Hepatic stellate cell (primary cell): ENCODE measurements at regions not wholly inside any gene's neighbourhood (a gene's known extent, or its start where the extent isn't known, plus 50 kb on each side); places are given as distances from the start of the nearest gene placed in this dataset.
"Not testable (repeated sequence)": the region's sequence is repeated elsewhere in the genome, so short reads cannot be mapped to it uniquely, and the experiment has no call there.

Experiments used
- DNase-seq: peaks from one replicate; pipeline ENCODE4 v3.0.0; 2011; ENCODE audit warnings: low spot score

DNA sequence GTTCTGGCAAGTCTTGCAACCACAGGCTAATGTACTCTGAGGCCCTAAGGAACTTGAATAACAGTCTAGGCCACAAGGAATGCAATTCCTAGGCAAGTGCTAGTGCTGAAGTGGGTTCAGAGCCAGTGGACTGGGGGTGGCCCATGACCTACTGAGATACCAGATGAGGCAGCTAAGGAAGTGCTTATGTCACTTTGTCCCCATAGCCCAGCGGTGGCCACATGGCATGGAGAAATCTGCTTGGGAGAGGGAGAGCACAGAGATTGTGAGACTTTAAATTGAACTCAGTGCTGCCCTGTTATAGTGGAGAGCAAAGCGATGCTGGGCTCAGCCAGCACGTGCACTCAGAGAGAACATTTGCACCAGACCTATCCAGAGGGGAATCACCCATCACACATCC lies 629.5 kb downstream of the JRKL start:
- no peak for DNase-seq

- no peak for DNase-seq
Measured at GRCh38 chr11:97019754-97020153, 629.9 kb downstream of the JRKL start.

DNA sequence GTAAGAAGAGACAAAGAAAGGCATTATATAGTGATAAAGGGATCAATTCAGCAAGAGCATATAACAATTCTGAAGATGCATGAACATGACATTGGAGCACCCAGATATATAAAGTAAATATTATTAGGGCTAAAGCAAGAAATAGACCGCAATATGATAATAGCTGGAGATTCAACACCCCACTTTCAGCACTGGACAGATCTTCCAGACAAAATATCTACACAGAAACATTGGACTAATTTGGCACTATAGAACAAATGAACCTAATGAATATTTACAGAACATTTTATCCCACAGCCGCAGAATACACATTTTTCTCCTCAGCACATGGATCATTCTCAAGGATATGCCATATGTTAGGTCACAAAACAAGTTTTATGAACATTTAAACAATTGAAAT lies 633.1 kb downstream of the JRKL start:
- no peak for DNase-seq

- DNase-seq = no peak
Measured at GRCh38 chr11:97028836-97029406, 639.1 kb downstream of the JRKL start.

GRCh38 chr11:97033178-97033577 lies 643.4 kb downstream of the JRKL start:
- no peak for DNase-seq

GRCh38 chr11:97048481-97048880 lies 658.7 kb downstream of the JRKL start:
- no peak for DNase-seq

- no peak for DNase-seq
Measured at GRCh38 chr11:97060184-97060583, 670.4 kb downstream of the JRKL start.

DNA sequence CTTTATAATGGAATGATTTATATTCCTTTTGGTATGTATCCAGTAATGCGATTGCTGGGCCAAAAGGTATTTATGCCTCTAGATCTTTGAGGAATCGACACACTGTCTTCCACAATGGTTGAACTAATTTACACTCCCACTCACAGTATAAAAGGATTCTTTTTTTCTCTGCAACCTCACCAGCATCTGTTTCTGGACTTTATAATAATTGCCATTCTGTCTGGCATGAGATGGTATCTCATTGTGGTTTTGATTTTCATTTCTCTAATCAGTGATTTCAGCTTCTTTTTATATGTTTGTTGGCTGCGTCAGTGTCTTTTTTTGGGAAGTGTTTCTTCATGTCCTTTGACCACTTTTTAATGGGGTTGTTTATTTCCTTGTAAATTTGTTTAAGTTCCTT lies 679.3 kb downstream of the JRKL start:
- DNase-seq = no peak

- no peak for DNase-seq
Measured at GRCh38 chr11:97072420-97072819, 682.6 kb downstream of the JRKL start.

- not testable (repeated sequence) for DNase-seq
Measured at GRCh38 chr11:97076666-97077065, 686.9 kb downstream of the JRKL start.

- no peak for DNase-seq
Measured at GRCh38 chr11:97078443-97078842, 688.6 kb downstream of the JRKL start.

GRCh38 chr11:97079244-97079643 lies 689.4 kb downstream of the JRKL start:
- no peak for DNase-seq

GRCh38 chr11:97087419-97087818 lies 697.6 kb downstream of the JRKL start:
- DNase-seq = no peak

GRCh38 chr11:97092823-97093222 lies 703.0 kb downstream of the JRKL start:
- DNase-seq = no peak

DNA sequence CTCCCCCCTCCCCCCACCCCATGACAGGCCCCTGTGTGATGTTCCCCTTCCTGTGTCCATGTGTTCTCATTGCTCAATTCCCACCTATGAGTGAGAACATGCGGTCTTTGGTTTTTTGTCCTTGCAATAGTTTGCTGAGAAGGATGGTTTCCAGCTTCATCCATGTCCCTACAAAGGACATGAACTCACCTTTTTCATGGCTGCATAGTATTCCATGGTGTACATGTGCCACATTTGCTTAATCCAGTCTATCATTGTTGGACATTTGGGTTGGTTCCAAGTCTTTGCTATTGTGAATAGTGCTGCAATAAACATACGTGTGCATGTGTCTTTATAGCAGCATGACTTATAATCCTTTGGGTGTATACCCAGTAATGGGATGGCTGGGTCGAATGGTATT lies 712.4 kb downstream of the JRKL start:
- DNase-seq = not testable (repeated sequence)

- DNase-seq = no peak
Measured at GRCh38 chr11:97107604-97108003, 717.8 kb downstream of the JRKL start.

DNA sequence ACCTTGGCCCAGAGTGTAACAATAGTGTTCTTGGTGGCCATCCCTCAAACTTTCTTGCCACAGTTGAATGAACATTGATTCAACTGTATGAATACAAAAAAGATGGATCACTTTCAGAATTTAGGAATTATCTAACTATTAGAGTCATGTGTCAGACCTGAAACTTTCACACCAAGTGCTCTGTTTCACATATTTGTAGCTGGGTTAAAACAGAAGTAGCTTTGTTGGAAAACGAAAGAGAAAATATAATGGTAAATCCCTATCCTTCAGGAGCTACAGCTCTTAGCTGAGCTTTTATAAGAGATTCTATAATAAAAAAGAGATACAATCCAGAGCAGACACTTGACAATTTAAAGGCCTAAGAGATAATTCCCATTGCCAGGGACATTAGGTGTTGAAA lies 719.3 kb downstream of the JRKL start:
- no peak for DNase-seq

DNA sequence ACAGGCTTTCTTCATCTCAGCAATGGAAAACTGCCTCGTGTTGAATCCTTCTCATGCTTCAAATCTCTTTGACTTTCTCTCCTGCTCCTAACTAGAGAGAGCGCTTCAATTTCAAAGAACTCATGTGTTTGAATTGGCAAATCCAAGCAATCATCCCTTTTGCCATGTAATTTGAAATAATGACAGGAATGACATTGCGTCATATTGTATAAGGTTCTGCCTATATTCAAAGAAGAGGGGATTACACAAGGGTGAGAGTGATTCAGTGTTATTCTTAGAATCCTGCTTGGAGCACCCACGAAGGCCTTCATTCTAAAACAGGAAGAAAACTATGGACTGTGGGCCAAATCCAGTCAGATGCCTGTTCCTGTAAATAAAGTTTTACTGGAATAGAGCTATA lies 720.6 kb downstream of the JRKL start:
- no peak for DNase-seq

GRCh38 chr11:97111559-97111958 lies 721.7 kb downstream of the JRKL start:
- no peak for DNase-seq

DNA sequence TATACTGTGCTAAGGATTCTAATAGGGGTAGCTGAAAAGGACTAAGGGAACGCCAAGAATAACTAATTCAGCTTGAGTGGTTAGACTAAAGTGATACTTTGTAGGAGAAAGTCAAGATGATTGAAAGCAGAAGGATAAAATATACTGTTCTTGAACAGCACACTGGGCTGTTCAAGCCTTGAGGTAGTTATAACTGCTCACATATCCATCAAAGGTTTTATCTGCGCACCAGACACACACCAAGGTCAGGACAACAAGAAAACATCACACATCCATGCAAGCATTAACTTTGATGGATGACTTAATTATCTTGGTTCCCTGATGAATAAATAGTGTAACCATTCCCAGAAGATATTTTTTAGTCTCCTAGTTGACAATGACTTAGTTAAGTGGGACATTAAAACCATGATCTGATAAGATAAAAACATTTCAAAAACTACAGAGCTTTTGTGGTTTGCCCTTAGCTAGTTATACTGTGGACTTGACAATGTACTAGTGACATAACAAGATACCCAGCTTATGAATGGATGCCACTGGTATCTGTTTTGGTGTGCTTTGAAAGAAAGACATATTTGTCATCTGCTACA lies 728.9 kb downstream of the JRKL start:
- DNase-seq = no peak

- DNase-seq = no peak
Measured at GRCh38 chr11:97123237-97123636, 733.4 kb downstream of the JRKL start.

- DNase-seq = no peak
Measured at GRCh38 chr11:97136067-97136466, 746.3 kb downstream of the JRKL start.

- no peak for DNase-seq
Measured at GRCh38 chr11:97140885-97141494, 751.2 kb downstream of the JRKL start.

DNA sequence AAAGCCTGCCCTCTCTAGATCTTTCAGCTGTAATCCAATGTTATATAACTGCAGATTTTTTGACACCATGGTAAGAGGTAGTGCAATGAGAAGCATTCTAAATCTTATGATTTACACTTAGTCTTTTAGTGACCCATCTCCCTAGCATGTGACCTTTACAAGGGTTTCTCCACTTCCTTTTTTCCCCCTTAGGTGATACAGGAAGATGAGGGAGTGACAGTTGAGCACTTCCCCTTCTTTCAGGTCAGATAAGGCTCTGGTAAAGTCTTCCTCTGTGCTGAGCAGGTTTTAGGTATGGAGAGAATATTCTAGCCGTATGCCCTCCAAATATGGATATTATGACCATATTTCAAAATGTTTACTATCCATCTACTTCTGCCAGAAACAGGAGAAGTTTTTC lies 753.6 kb downstream of the JRKL start:
- no peak for DNase-seq
